IPS DF 6.9 (cell line): ENCODE measurements at regions not wholly inside any gene's neighbourhood (a gene's known extent, or its start where the extent isn't known, plus 50 kb on each side); places are given as distances from the start of the nearest gene placed in this dataset.

Source experiments
- DNase-seq: peaks from one replicate; pipeline ENCODE4 v3.0.0-alpha.2; 2013; ENCODE audit warnings: low read depth, low spot score
- H3K27ac ChIP-seq: one replicate; pipeline ENCODE4 v1.5.1; 2013; ENCODE audit warnings: low read length, control low read depth
- H3K27me3 ChIP-seq: 2 replicates; pipeline ENCODE4 v1.6.1; 2013; ENCODE audit warnings: mild to moderate bottlenecking, low read length; ENCODE audit not compliant: control insufficient read depth, insufficient read depth
- H3K36me3 ChIP-seq: 2 replicates; pipeline ENCODE4 v1.6.1; 2013; ENCODE audit warnings: low read length; ENCODE audit not compliant: control insufficient read depth, insufficient read depth
- H3K4me1 ChIP-seq: 2 replicates; pipeline ENCODE4 v1.6.1; 2013; ENCODE audit warnings: low read length; ENCODE audit not compliant: control insufficient read depth, insufficient read depth
- H3K4me3 ChIP-seq: 2 replicates; pipeline ENCODE4 v1.5.1; 2013; ENCODE audit warnings: mild to moderate bottlenecking, low read length
- H3K9me3 ChIP-seq: 2 replicates; pipeline ENCODE4 v1.6.1; 2013; ENCODE audit warnings: low read length, inconsistent platforms; ENCODE audit not compliant: control insufficient read depth, insufficient read depth
- WGBS: extraction: QIAGEN DNeasy Blood & Tissue Kit; methylation state at CpG from one replicate; pipeline ENCODE4 v1.1.7; 2013; ENCODE audit warnings: mixed read lengths, missing lambda C conversion rate; ENCODE audit not compliant: insufficient read length, insufficient coverage; 5-methylcytosine and 5-hydroxymethylcytosine counted together

DNA sequence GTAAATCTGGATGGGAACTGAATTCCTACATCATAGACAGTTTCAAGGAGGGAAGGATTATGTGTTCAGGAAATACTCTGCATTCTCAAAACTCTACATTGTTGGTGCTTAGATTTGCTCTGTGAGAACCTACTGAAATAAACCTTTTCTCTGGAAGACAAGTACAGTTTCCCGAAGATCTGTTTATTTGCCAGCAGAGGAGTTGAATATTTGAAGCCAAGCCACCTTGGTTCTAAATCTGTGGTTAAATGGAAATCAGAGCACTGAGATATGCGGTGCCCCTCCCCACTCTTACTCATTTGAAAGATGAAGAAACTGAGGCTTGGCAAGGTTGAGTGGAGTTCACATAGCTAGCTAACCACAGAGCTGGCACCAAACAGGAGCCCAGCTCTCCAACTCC lies 146.3 kb upstream of the CTAGE1 start:
- no peak for DNase-seq
- no peak overlapping the region for H3K27ac ChIP-seq
- no peaks in the 10 kb centered on the region for H3K36me3 ChIP-seq
- no peaks in the 10 kb centered on the region for H3K9me3 ChIP-seq
- no CpG with 5 or more reads among the region's 2 CpGs for WGBS
- H3K4me1 ChIP-seq, result no peaks in the 10 kb centered on the region
- H3K27me3 ChIP-seq, result peaks cover 12% of the 10 kb centered on the region
- H3K4me3 ChIP-seq, result no peak overlapping the region

DNA sequence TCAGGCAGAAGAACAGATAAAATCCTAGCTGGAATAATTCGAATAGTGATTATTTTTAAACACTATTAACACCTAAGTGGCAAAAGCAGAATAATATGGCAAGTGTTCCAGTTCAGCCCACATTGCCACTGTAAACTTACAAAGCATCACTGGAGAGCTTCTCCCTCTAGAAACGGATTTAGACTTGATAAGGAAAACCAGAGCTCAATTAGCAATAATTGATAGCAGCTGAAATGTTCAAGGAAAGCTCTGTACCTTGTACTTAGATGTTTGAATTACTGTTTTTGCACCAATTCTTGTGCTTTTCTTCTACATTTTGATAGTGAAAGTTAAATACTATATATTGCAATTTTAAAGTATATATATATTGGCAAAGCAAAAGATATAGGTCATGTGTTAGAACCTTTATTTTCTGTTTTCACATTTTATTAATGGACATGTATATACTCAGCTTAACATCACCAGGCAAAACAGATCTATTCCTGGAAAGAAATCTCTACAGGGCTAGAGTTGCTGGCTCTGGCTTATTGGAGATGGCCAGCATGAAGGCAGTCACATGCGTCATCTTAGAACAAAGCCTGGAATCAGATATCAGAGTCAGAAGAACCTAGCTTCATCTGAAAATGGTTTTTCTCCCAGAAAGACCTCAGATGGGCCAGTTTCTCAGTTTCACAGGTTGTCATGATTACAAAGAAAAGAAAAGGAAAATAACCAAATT lies 149.1 kb upstream of the CTAGE1 start:
- no CpG with 5 or more reads among the region's 3 CpGs for WGBS
- H3K36me3 ChIP-seq, result no peaks in the 10 kb centered on the region
- H3K27ac ChIP-seq, result no peak overlapping the region
- no peaks in the 10 kb centered on the region for H3K27me3 ChIP-seq
- no peaks in the 10 kb centered on the region for H3K9me3 ChIP-seq
- H3K4me3 ChIP-seq, result no peak overlapping the region
- no peak for DNase-seq
- H3K4me1 ChIP-seq, result no peaks in the 10 kb centered on the region

DNA sequence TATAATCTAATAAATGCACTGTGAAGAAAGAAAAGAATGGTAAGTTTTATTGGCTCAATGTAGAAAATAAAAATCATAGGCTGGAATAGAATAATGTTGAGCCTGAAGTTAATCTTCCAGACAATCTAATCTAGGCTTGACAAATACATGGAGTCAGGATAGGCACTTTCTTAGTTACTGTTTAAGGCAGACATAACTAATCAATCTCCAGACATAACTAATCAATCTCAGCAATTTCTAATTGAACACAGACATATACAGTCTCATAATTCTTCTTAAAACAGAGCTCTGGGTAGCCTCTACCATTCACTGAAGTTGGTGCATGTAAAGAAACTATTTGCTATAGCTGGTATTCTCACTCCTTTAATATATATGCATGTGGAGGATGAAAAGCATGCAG lies 150.1 kb upstream of the CTAGE1 start:
- H3K36me3 ChIP-seq, result no peaks in the 10 kb centered on the region
- no peaks in the 10 kb centered on the region for H3K4me1 ChIP-seq
- no peak for DNase-seq
- H3K9me3 ChIP-seq, result no peaks in the 10 kb centered on the region
- no peaks in the 10 kb centered on the region for H3K27me3 ChIP-seq
- no peak overlapping the region for H3K4me3 ChIP-seq
- H3K27ac ChIP-seq, result no peak overlapping the region

DNA sequence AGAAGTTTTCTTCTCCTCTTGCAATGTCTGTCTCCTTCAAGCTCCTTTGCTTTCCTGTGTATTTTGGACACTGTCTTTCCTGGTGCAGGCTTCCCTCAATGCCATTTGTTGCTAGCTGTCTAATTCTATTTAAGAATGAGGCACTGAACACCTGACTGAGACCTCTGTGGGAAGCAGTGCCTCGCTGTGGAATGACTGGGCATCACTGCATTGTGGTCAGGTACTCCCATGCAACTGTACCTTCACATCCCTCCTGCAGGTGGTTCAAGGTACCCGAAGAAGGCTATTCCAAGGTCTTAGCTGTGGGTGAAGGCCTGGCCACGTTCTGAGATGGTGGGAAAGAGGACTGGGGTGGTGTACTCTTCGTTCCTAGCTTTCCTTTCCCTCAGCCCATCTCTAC lies 152.8 kb upstream of the CTAGE1 start:
- Histone ChIP-seq H3K27me3 (no peaks in the 10 kb centered on the region), H3K4me3 (no peak overlapping the region), H3K9me3 (no peaks in the 10 kb centered on the region), H3K36me3 (no peaks in the 10 kb centered on the region), H3K4me1 (no peaks in the 10 kb centered on the region), H3K27ac (no peak overlapping the region)
- no CpG with 5 or more reads among the region's 4 CpGs for WGBS
- DNase-seq, result no peak

GRCh38 chr18:22572341-22572740 lies 154.6 kb upstream of the CTAGE1 start:
- DNase-seq, result no peak
- Histone ChIP-seq H3K36me3 (no peaks in the 10 kb centered on the region), H3K27ac (no peak overlapping the region), H3K4me3 (no peak overlapping the region), H3K4me1 (no peaks in the 10 kb centered on the region), H3K27me3 (no peaks in the 10 kb centered on the region), H3K9me3 (no peaks in the 10 kb centered on the region)
- WGBS, result no CpG with 5 or more reads among the region's 1 CpG

DNA sequence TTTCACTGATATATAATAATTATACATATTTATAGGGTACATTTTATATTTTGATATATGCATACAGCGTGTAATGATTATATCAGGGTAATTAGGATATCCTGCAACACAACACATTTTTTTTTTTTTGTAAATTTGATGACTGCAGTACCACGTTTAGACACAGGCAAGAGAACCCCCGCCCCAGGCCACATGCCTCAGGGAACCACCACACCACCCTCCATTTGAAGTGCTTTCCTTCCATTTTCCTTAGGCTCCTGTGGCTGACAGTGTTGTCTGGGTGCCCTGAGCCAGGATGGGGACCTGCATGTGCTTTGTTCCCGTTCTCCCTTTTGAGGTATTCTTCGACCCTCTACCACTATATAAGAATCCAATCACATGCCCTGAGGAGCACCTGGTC lies 161.6 kb upstream of the CTAGE1 start:
- H3K27me3 ChIP-seq, result no peaks in the 10 kb centered on the region
- no peak overlapping the region for H3K27ac ChIP-seq
- DNase-seq, result no peak
- no peaks in the 10 kb centered on the region for H3K4me1 ChIP-seq
- no peaks in the 10 kb centered on the region for H3K9me3 ChIP-seq
- no peak overlapping the region for H3K4me3 ChIP-seq
- no peaks in the 10 kb centered on the region for H3K36me3 ChIP-seq
- no CpG with 5 or more reads among the region's 5 CpGs for WGBS

- Histone ChIP-seq H3K4me3 (no peak overlapping the region), H3K27ac (no peak overlapping the region), H3K4me1 (no peaks in the 10 kb centered on the region), H3K36me3 (no peaks in the 10 kb centered on the region), H3K9me3 (no peaks in the 10 kb centered on the region), H3K27me3 (no peaks in the 10 kb centered on the region)
- DNase-seq, result no peak
- WGBS, result no CpG with 5 or more reads among the region's 1 CpG
Measured at GRCh38 chr18:22585333-22585732, 167.6 kb upstream of the CTAGE1 start.

- no CpG with 5 or more reads among the region's 2 CpGs for WGBS
- no peak for DNase-seq
- H3K9me3 ChIP-seq, result no peaks in the 10 kb centered on the region
Measured at GRCh38 chr18:22585821-22586220, 168.1 kb upstream of the CTAGE1 start.

DNA sequence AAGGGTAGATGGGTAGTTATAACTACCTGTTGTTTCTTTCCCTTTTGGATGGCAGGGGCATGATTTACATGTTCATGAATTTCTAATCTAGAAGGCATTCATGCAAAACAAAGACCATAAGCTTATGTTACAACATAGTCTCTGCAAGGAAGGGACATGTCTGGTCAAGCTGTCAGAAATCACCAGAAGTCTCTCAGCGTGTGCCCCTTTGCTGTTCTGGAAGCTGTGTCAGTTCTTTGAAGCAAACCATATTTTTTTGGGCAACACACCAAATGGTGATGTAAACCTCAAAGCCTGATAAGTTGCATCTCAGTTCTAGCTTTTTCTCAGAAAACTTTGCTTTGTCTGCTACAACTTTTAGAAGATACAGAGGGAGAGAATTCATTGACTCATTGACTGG lies 173.5 kb upstream of the CTAGE1 start:
- Histone ChIP-seq H3K4me1 (no peaks in the 10 kb centered on the region), H3K27ac (no peak overlapping the region), H3K9me3 (no peaks in the 10 kb centered on the region), H3K4me3 (no peak overlapping the region), H3K36me3 (no peaks in the 10 kb centered on the region), H3K27me3 (no peaks in the 10 kb centered on the region)
- DNase-seq, result no peak
- no CpG with 5 or more reads among the region's 1 CpG for WGBS

More at GRCh38 chr18:22585821-22586220, 168.1 kb upstream of the CTAGE1 start:
- H3K27me3 ChIP-seq, result no peaks in the 10 kb centered on the region
- H3K4me1 ChIP-seq, result no peaks in the 10 kb centered on the region
- H3K4me3 ChIP-seq, result no peak overlapping the region
- no peak overlapping the region for H3K27ac ChIP-seq
- no peaks in the 10 kb centered on the region for H3K36me3 ChIP-seq

- Histone ChIP-seq H3K4me1 (no peaks in the 10 kb centered on the region), H3K4me3 (no peak overlapping the region), H3K27ac (no peak overlapping the region), H3K9me3 (no peaks in the 10 kb centered on the region), H3K27me3 (no peaks in the 10 kb centered on the region), H3K36me3 (no peaks in the 10 kb centered on the region)
- no peak for DNase-seq
- WGBS, result no CpG with 5 or more reads among the region's 4 CpGs
Measured at GRCh38 chr18:22594155-22594690, 176.5 kb upstream of the CTAGE1 start.

DNA sequence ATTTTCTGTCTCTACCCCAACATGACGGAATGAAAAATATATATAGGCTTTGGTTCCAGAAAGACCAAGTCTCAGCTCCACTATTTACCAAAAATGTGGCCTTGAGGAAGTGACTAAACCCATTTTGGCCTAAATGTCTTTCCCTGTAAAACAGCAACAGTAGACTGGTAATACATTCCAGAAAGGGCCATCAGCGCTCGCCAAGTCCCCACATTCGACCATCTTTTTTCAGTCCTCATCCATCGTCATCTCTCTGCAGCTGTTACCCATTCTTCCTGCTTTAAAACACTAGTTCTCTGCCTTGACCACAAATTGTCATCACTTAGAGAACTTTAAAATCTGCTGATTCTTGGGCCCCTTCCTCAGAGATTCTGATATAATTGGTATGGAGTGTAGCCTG lies 183.8 kb upstream of the CTAGE1 start:
- DNase-seq, result no peak
- WGBS, result no CpG with 5 or more reads among the region's 5 CpGs
- no peaks in the 10 kb centered on the region for H3K4me1 ChIP-seq
- no peak overlapping the region for H3K4me3 ChIP-seq
- H3K9me3 ChIP-seq, result no peaks in the 10 kb centered on the region
- H3K27me3 ChIP-seq, result no peaks in the 10 kb centered on the region
- H3K36me3 ChIP-seq, result no peaks in the 10 kb centered on the region
- H3K27ac ChIP-seq, result no peak overlapping the region
